Pancreas (tissue), 10 donors: ENCODE measurements at regions not wholly inside any gene's neighbourhood (a gene's known extent, or its start where the extent isn't known, plus 50 kb on each side); places are given as distances from the start of the nearest gene placed in this dataset.

Source experiments
- ATAC-seq, 4 donors: fragments of 200-7000 bp; cut with Tn5 transposase; one replicate each; pipeline versions ENCODE4 v1.8.0 to v1.9.1; 2020; ENCODE audit warnings: mild to moderate bottlenecking in 4 of 4, moderate library complexity in 4 of 4
- DNase-seq, 6 donors: peaks; one replicate each; pipeline ENCODE4 v3.0.0-alpha.2; 2020
- FAIRE-seq: peaks from 2 replicates; lab custom pipeline; 2012; peaks lifted over from hg19 to GRCh38; lab: Jason Lieb, UNC
- H3K27ac ChIP-seq, 4 donors: fragments of 200-600 bp; sonication (generic); 1 replicate in 3 of 4; 2 replicates in 1 of 4; pipeline versions ENCODE4 v1.5.0 to v1.8.0; 2020
- H3K27me3 ChIP-seq, 4 donors: fragments of 200-600 bp; one replicate each; pipeline ENCODE4 v1.8.0; 2021
- H3K36me3 ChIP-seq, 3 donors: fragments of 200-600 bp; sonication (generic) in 1 of 3; one replicate each; pipeline versions ENCODE4 v1.5.0 to v1.8.0; 2020 to 2021
- H3K4me1 ChIP-seq, 3 donors: fragments of 200-600 bp; one replicate each; pipeline ENCODE4 v1.8.0; 2021
- H3K4me3 ChIP-seq, 4 donors: fragments of 200-600 bp; sonication (generic) in 2 of 4; one replicate each; pipeline versions ENCODE4 v1.5.0 to v1.8.0; 2020 to 2021
- H3K9me3 ChIP-seq, 4 donors: fragments of 200-600 bp; one replicate each; pipeline ENCODE4 v1.8.0; 2021
- WGBS, 2 donors: extraction: QIAGEN DNeasy Blood & Tissue Kit; methylation state at CpG; one replicate each; pipeline ENCODE4 v1.1.7; 2013; 5-methylcytosine and 5-hydroxymethylcytosine counted together
- intact Hi-C, 3 donors: fragments of 100-400 bp; cut with DNase I; formaldehyde crosslinking; loops; one replicate each; pipeline versions ENCODE4 v1.11.1 to v1.14.2; 2022
- TF ChIP-seq, protein P1 (sequence below), 4 donors: fragments of 200-600 bp; sonication (generic) in 3 of 4; IDR thresholded peaks; one replicate each; pipeline versions ENCODE4 v1.5.0 to v1.8.0; 2021; ENCODE audit warnings: antibody characterized with exemption in 4 of 4
- donor health status: healthy with polysubstance abuse.
- donor health status: DM: no; HTN: no; CAD: no; lungs with moderate emphysema.
- donor health status: DM: no; HTN: no; CAD: no.
- donor health status: control.
- donor health status: control.
- donor health status: Bipolar disorder and iron deficiency.
- donor health status: DM: yes; HTN: yes; CAD: no.
- donor health status: DM: no; HTN: no; CAD: no.
- donor health status: DM: no; HTN: no; CAD: no.
- donor health status: DM: yes; HTN: yes; CAD: no.

DNA sequence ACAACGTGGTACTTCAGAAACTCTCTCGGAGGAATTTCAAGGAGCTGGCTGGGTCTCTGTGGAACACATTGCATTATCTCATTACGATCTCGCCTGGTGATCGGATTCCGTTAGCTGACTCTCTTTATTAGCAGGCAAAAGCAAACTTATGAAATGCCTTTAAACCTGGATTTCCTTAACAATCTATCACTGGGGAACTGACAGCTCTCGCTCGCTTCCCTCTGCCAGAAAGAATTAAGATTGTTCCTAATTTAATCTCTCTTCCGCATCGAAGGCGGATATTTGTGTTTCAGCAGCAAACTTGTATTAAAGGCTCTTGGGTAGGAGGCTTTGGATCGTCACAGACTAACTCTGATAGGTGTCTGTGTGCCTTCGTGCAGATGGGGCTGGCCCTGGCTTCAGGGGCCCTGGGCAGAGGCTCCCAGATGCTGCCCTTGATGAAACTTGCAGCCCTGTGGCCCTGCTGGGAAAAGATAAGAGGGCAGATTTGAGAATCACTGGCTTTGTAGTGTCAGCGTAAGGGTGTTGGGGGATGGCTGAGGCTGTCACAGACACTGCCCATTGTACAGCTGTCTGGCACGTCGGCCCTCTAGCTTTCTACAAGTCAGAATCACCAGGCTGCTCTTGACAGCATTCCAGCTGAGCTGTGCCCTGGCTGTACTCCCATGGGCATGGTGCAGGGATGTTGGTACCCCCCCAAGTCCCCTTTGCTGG, 162.2 kb upstream of the NECTIN1 start:
- intact Hi-C loops: no loop called here
- H3K27me3 ChIP-seq: no peaks in the 10 kb centered on the region
- 60 to 61% methylated on average over 16 of the region's 16 CpGs for WGBS, 2 donors
- no peak overlapping the region for H3K4me3 ChIP-seq
- ATAC-seq (no peak), FAIRE-seq (no peak), DNase-seq (no peak)
- H3K9me3 ChIP-seq: no peaks in the 10 kb centered on the region
- H3K36me3 ChIP-seq: no peaks in the 10 kb centered on the region
- H3K27ac ChIP-seq: no peak overlapping the region
- H3K4me1 ChIP-seq: no peaks in the 10 kb centered on the region
- TF ChIP-seq, protein P1, sequence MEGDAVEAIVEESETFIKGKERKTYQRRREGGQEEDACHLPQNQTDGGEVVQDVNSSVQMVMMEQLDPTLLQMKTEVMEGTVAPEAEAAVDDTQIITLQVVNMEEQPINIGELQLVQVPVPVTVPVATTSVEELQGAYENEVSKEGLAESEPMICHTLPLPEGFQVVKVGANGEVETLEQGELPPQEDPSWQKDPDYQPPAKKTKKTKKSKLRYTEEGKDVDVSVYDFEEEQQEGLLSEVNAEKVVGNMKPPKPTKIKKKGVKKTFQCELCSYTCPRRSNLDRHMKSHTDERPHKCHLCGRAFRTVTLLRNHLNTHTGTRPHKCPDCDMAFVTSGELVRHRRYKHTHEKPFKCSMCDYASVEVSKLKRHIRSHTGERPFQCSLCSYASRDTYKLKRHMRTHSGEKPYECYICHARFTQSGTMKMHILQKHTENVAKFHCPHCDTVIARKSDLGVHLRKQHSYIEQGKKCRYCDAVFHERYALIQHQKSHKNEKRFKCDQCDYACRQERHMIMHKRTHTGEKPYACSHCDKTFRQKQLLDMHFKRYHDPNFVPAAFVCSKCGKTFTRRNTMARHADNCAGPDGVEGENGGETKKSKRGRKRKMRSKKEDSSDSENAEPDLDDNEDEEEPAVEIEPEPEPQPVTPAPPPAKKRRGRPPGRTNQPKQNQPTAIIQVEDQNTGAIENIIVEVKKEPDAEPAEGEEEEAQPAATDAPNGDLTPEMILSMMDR (IDR thresholded peaks at IDR 0.05): no peak

DNA sequence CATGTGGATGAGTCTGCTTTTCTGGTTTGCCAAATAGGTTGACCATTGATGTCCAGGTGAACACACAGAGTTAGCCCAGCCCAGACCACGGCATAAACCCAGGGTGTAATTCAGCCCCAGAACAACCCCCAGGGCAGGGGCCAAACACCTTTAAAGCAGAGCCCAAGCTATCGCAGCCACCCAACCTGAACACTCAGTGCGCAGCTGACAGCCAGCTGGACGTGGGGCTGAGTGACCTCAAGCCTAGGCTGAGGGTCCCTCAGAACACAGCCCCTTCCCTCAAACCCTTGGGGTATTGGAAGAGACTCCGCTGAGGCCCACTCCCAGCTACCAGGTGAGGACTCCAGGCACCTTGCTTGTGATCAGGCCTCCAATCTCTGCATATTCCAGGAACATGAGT, 161.5 kb upstream of the NECTIN1 start:
- H3K36me3 ChIP-seq: no peaks in the 10 kb centered on the region
- no peak overlapping the region for H3K27ac ChIP-seq
- WGBS, 2 donors: 84 to 87% methylated on average over 5 of the region's 5 CpGs
- H3K4me3 ChIP-seq: no peak overlapping the region
- FAIRE-seq (no peak), ATAC-seq (no peak), DNase-seq (no peak)
- intact Hi-C loops: no loop called here
- H3K4me1 ChIP-seq: no peaks in the 10 kb centered on the region
- TF ChIP-seq, protein P1 (IDR thresholded peaks at IDR 0.05): no peak
- H3K9me3 ChIP-seq: no peaks in the 10 kb centered on the region
- no peaks in the 10 kb centered on the region for H3K27me3 ChIP-seq

DNA sequence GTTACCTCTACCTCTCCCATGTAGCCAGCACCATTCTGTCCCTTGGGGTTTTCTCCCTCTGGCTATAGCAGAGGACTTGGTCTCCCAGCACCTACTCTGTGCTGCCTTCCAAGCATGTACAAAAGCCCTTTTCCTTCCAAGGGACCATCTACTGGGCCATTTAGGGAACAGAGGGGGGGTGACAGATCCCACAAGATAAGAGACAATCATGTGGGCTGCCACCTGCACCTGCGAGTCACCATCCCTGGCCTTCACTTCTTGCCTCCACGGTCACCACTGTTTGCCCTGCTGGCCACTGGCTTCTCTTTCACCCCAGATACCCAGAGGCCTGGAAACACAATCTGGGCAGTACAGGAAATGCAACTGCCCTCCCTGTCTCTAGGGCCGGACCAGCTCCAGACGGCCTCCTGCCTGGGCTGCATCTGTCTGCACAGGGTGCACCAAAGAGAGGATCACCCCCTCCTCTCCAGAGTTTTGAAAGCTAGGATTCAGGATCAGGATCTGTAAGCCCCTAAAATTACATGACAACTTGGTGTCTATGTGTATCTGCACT, 160.8 kb upstream of the NECTIN1 start:
- TF ChIP-seq, protein P1 (IDR thresholded peaks at IDR 0.05): no peak
- no peak overlapping the region for H3K4me3 ChIP-seq
- intact Hi-C loops: no loop called here
- H3K27me3 ChIP-seq: no peaks in the 10 kb centered on the region
- H3K4me1 ChIP-seq: no peaks in the 10 kb centered on the region
- DNase-seq: peak in 1 of 6 donors; percentile 17
- 40 to 57% methylated on average over 4 of the region's 4 CpGs for WGBS, 2 donors
- H3K27ac ChIP-seq: no peak overlapping the region
- no peak for FAIRE-seq
- no peaks in the 10 kb centered on the region for H3K36me3 ChIP-seq
- ATAC-seq: no peak
- H3K9me3 ChIP-seq: no peaks in the 10 kb centered on the region

DNA sequence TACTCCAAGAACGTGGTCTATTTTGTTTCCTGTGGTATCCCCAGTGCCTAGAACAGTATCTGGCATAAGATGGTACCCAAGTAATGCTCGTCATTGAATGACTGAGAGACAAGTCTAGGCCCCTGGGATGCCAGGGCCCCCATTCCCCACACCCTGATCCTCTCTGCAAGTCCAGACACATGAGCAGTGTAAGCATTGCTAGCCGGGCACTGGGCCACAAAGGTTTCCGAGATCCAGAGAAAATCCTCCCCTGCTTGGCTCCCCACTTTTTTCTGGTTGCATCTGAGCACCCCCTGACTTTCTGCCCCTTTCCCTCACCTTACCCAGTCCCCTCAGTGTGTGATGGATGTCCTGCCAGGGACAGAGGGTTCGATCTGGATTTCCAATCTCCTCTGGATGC, 160.1 kb upstream of the NECTIN1 start:
- H3K27me3 ChIP-seq: no peaks in the 10 kb centered on the region
- no peaks in the 10 kb centered on the region for H3K36me3 ChIP-seq
- TF ChIP-seq, protein P1 (IDR thresholded peaks at IDR 0.05): no peak
- no peaks in the 10 kb centered on the region for H3K4me1 ChIP-seq
- no peaks in the 10 kb centered on the region for H3K9me3 ChIP-seq
- no peak overlapping the region for H3K4me3 ChIP-seq
- DNase-seq: no peak
- no peak for ATAC-seq
- WGBS, 2 donors: 79 to 86% methylated on average over 5 of the region's 5 CpGs
- intact Hi-C loops: no loop called here
- FAIRE-seq: no peak
- no peak overlapping the region for H3K27ac ChIP-seq

DNA sequence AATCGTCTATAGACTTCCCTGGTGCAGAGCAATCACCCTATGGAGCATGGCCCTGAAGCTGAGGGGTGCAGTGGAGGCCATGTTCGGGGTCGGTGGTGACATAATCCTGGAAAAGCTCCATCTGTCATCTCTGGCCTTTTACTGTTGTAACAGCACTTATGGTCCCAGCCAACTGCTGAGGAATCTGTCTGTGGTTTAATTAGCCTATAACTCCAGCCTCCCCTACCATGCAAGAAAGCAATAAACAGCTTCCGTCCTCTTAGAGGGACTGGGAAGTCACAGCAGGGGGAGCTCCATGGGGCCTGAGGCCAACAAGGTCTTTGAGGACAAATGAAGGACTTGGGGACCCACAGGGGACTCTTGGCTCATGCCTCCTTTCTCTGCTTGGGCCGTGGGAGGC, 159.1 kb upstream of the NECTIN1 start:
- FAIRE-seq (no peak), ATAC-seq (no peak), DNase-seq (no peak)
- no peak overlapping the region for H3K4me3 ChIP-seq
- H3K36me3 ChIP-seq: no peaks in the 10 kb centered on the region
- intact Hi-C loops: no loop called here
- TF ChIP-seq, protein P1 (IDR thresholded peaks at IDR 0.05): no peak
- H3K27me3 ChIP-seq: no peaks in the 10 kb centered on the region
- WGBS, 2 donors: 57 to 64% methylated on average over 5 of the region's 5 CpGs
- no peaks in the 10 kb centered on the region for H3K4me1 ChIP-seq
- no peaks in the 10 kb centered on the region for H3K9me3 ChIP-seq
- no peak overlapping the region for H3K27ac ChIP-seq
